ENCODE measurements at regions not wholly inside any gene's neighbourhood (a gene's known extent, or its start where the extent isn't known, plus 50 kb on each side); places are given as distances from the start of the nearest gene placed in this dataset.

DNA sequence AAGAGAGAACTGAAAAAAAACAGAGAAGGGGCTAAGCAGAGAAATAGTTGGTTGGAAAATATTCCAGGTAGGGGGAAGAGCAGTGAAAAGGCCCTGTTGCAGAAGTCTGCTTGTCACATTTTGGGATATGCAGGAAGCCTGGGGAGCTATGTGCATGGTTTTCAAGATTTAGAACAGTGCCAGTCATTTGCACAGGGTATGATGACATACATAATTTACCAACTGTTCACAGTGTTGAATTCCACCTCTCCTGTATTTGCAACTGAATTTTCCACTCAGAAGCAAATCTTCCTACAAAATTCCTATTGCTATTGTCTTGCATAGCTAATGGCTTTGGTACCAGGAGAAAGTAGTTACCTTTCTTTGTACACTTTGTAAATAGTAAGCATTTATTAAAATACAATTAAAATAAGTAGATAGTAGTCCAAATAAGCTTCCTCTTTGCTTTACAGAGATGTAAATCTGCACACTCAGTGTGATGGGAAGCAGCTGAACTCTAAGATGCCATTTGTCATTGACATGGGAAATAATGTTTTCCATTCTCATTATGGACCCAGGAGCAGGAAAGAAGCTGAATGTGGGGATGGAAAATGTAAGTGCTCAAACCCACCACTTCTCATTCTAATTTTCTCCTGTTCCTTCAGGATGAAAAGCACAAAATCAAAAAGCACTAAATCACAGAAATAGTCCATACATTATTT is 177.4 kb downstream of the BTG1 start:
- DNase-seq (ENCODE audit: low spot score), result no peak

DNA sequence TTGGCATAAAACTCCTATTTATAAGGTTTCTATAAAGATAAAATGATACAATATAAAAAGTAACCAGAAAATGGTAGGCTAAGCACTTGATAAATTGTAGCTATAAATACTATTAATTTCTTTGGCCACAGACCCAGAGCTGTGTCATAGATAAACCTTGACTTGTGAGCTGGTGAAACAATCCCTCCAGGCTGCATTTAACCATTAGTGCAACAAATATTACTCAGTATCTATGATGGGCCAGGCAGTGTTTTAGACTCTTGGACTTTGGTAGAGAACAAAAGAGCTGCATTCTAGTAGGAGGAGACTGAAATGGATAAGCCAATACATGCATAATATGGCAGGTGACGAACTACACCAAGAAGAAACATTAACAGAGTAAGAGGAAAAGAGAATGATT is 178.1 kb downstream of the BTG1 start:
- DNase-seq (ENCODE audit: low spot score), result no peak

DNA sequence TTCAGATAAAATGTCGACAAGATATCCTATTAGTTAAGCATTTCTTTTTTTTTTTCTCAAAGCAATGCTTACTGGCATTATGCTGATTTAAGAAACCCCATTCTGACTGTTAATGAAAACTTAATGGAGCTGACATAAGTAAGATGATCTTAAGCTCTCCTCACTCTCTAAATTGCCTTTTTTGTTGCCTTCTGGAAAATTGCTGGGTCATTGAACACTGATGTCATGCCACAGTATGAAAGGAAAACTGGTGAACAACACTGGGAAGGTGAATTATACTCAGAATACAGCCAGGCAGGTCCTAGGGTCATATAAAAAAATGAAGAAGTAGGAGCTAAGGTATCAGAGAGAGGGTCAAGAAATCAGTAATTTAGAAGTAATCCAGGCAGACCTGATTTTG is 179.9 kb downstream of the BTG1 start:
- peak; percentile 39 for DNase-seq (ENCODE audit: low spot score)

DNA sequence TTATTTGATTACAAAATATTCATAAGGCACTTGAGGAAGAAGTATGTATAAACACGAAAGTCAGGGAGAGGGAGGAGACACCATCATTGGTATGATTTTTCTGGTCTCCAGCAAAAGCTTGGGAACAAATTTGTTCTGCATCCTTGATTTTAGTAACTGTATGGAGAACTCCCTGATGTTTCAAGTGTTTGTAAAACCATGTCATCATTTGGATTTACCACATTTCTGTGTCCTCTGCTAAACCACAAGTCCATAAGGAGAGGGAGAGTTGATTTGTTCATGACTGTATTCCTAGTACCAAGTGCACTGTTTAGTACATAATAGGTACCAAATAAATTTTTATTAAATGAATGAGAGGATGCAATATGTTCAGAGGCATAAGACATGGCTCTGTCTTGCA is 181.1 kb downstream of the BTG1 start:
- no peak for DNase-seq (ENCODE audit: low spot score)

DNA sequence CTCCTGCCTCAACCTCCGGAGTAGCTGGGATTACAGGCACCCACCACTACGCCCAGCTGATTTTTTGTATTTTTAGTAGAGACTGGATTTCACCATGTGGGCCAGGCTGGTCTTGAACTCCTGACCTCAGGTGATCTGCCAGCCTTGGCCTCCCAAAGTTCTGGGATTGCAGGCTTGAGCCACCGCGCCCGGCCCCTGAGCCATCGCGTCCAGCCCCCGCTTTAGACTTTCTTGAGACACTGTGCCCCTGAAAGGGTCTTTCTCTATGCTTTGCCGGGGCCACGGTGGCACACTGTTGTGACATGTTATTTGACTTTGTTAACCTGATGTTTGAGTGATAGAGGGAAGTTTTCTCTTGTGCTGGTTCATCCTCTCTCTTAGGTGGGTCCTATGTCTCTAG is 186.4 kb downstream of the BTG1 start:
- no peak for DNase-seq (ENCODE audit: low spot score)

- DNase-seq (ENCODE audit: low spot score), result no peak
Measured at GRCh38 chr12:91958816-91959215, 186.8 kb downstream of the BTG1 start.

DNA sequence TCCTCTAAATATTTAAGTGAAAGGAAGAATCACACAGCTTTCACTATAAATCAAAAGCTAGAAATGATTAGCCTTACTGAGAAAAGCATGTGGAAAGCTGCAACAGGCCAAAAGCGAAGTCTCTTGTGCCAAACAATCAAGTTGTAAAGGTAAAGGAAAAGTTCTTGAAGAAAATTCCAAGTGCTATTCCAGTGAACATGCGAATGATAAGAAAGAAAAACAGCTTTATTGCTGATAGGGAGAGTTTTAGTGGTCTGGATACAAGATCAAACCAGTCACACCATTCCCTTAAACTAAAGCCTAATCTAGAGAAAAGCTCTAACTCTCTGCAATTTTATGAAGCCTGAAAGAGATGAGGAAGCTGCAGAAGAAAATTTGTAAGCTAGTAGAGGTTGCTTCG is 190.9 kb downstream of the BTG1 start:
- DNase-seq (ENCODE audit: low spot score), result no peak

GRCh38 chr12:91954326-91954725 is 191.3 kb downstream of the BTG1 start:
- DNase-seq (ENCODE audit: low spot score), result peak; percentile 57

DNA sequence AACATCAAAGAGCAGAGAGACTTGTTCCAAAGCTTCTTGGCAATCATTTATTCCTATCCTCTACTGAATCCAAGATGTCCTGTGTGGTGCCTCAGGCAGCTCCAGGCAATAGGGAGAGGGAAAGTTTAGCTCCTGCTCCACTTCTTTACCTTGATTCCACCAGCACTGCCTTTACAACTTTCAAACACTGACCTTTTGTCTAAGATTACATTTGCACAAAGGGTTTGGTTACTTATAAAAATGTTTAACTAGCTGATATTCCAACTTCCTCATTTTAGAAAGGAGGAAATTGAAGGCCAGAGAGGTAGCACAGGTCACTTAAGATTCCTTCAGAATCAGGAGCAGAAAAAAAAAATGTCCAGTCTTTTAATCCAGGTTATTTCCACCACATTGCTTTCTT is 192.7 kb downstream of the BTG1 start:
- no peak for DNase-seq (ENCODE audit: low spot score)

DNA sequence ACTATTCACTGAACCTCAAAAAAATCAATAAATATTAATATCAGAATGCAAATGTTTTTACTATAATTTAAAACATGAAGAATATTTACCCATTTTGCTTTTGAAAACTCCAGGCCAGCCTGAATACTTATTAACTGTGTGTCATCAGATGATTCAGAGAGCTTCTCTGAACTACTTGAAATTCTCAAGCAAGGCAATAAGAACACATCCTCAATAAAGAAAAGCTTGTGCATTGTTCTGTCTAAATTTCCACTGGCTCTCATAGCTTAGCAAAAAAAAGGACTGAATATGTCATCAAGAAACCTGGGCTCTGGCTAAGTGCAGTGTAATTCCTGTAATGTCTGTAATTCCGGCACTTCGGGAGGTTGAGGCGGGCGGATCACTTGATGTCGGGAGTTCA is 194.1 kb downstream of the BTG1 start:
- DNase-seq (ENCODE audit: low spot score), result no peak

DNA sequence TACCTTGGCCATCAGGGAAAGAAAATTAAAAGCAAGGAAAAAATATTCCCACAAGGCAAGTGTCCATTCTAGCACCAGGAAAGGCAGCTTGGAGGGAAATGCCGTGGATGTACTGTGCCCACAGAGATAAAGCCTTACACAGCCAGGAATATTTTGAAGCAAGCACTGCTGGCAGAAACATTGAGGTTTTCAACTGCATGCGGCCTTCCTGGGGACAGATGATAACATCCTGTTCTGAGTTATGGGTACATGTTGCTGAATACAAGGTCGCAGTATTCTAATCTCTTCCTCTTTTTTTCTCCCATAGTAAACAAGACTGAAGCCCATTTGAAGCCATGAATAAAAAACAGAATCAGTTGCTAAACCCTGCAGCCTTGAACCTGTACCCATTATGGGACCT is 197.1 kb downstream of the BTG1 start:
- no peak for DNase-seq (ENCODE audit: low spot score)

- DNase-seq (ENCODE audit: low spot score), result no peak
Measured at GRCh38 chr12:91947459-91947858, 198.2 kb downstream of the BTG1 start.

GRCh38 chr12:91944637-91945036 is 201.0 kb downstream of the BTG1 start:
- DNase-seq (ENCODE audit: low spot score), result no peak

- DNase-seq (ENCODE audit: low spot score), result no peak
Measured at GRCh38 chr12:91940826-91941570, 204.6 kb downstream of the BTG1 start.

GRCh38 chr12:91940322-91940721 is 205.3 kb downstream of the BTG1 start:
- no peak for DNase-seq (ENCODE audit: low spot score)

DNA sequence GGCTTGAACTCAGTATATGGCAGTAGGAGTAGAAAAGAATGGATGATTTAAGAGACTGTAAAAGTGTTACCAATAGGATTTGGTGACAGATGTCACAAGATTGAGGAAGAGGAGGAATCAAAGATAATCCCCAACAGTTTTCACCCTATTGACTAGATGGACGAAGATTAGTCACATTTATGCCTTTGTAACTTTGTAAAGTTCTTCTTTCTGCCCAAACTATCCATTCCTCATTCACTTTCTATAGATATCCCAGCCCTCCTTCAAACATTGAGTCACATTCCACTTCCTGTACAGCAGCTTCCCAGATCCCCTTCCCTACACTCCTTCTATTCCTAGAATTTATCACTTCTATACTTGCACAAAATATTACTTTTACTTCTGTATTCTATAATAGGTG is 207.9 kb downstream of the BTG1 start:
- DNase-seq (ENCODE audit: low spot score), result no peak

DNA sequence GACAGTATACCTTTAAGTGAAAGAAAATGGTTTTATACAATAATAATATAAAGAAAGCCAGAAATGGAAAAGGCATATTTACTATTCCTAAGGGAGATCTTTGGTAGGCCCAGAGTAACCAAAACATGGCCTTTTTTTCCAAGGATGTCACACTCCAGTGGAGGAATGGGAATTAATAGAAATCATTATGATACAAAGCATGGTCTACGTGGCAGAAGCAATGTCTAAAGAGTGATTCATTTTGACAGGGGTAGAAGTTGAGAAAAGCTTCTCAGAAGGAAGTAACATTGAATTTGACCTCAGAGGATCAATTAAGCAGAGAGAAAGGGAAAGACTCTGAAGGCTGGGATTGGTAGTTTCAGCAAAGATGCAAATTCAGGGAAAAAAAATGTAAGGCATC is 208.6 kb downstream of the BTG1 start:
- no peak for DNase-seq (ENCODE audit: low spot score)

DNA sequence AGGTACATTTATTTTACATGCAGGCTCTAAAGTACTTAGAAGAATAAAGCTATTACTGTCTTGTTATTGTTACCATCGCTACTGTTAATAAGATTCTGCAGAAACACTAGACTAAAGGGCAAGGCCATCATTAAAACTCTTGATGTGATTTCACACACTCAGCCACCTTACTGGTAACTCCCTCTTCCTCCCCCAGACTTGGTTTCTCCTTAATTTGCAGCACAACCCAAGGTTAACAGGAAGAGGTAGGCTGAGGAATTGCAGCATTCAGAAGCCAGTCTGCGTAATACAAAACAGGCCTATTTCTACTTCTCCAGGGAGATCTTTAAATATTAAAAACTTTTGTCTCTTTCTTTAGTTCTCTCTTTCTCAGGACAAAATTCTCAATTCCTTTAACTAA is 210.3 kb downstream of the BTG1 start:
- DNase-seq (ENCODE audit: low spot score), result no peak

DNA sequence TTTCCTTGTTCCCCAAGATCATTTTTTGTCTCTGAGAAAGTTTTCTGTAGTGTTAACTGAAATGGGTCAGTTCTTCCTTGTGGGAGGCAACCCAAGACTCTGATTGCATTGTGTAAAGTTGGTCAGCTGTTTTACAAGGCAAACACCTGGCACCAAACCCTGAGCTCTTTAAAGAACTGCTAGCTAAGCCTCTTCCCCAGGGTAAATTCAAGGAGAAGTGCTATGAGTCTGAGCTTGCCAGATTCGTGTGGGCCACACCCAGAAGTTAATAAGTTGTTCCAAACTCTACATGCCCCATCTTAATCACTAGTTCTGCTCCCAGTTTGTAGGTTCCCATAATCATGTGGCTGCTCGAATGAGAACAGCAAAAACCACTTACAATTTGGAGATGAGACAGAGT is 214.5 kb downstream of the BTG1 start:
- no peak for DNase-seq (ENCODE audit: low spot score)

DNA sequence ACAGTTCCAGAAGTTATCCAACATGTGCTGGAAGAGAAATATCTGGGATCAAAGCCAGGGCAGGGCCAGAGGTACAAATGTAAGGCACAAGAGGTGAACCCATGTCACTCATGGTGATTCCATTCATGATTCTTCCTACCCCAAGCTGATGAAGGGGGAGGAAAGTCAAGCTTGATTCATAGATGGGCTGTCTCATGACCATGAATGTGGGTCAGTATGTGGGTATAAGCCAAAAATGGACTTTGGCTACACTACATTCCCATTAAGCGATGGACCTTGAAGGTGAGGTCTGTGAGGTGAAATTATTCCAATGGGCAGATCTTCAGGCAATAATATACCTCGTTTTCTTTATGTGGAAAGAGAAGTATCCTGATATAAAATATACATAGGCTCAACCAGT is 217.1 kb downstream of the BTG1 start:
- no peak for DNase-seq (ENCODE audit: low spot score)

- DNase-seq (ENCODE audit: low spot score), result no peak
Measured at GRCh38 chr12:91926848-91927247, 218.8 kb downstream of the BTG1 start.

GRCh38 chr12:91924827-91925226 is 220.8 kb downstream of the BTG1 start:
- no peak for DNase-seq (ENCODE audit: low spot score)

GRCh38 chr12:91923864-91924263 is 221.8 kb downstream of the BTG1 start:
- DNase-seq (ENCODE audit: low spot score), result no peak

DNA sequence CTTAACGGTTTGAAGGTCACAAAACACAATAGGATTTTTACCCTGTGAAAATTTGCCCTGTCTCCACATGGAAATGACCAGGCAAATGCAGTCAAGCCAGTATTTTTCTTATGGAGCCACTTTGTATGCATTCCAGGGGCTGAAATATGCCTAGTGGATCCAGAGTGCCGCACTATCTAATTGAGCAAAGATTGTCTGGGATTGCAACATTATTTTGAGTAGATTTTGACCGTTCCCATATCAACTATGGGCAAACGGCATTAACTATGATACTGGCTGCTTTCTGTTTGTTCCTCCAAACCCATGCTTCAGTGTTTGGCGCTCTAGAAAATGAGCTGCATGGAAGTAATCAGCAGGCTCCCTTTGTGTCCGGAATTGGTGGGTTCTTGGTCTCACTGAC is 223.0 kb downstream of the BTG1 start:
- DNase-seq (ENCODE audit: low spot score), result no peak
